ENCODE measurements at regions not wholly inside any gene's neighbourhood (a gene's known extent, or its start where the extent isn't known, plus 50 kb on each side); places are given as distances from the start of the nearest gene placed in this dataset.

- no peak for TF ChIP-seq CTCF (IDR thresholded peaks at IDR 0.05)
- TF ChIP-seq POLR2AphosphoS5 (IDR thresholded peaks at IDR 0.05): no peak
Measured at GRCh38 chr7:41175435-41175834, 527.5 kb downstream of the INHBA start.
